IMR-90 (cell line): ENCODE measurements at regions not wholly inside any gene's neighbourhood (a gene's known extent, or its start where the extent isn't known, plus 50 kb on each side); places are given as distances from the start of the nearest gene placed in this dataset.

ENCODE experiments used
- ATAC-seq: fragments of 200-7000 bp; cut with Tn5 transposase; 2 replicates; pipeline ENCODE4 v1.9.1; 2020; ENCODE audit warnings: low read depth, mild to moderate bottlenecking, moderate library complexity
- BruUV-seq: library from RNA; stranded (reverse); fragments of 400-500 nt; replicated peaks from 2 replicates; lab custom pipeline; 2021; lab: Mats Ljungman, UMichigan
- CTCF ChIA-PET: fragments of 300-600 bp; formaldehyde crosslinking; extraction: SDS; loops from one replicate; lab custom pipeline; 2021; ENCODE audit warnings: antibody characterized with exemption; lab: Yijun Ruan, JAX
- POLR2A ChIA-PET: fragments of 300-600 bp; sonication (Branson Sonifier 250); formaldehyde crosslinking; loops from one replicate; lab custom pipeline; 2022; ENCODE audit warnings: antibody characterized with exemption; ENCODE audit not compliant: unreplicated experiment; lab: Charles Lee
- DNase-seq: peaks from one replicate; pipeline ENCODE4 v3.0.0; 2013
- H2AFZ ChIP-seq: replicated peaks from 2 replicates; pipeline ENCODE3; 2013; ENCODE audit warnings: low read length, mild to moderate bottlenecking; ENCODE audit not compliant: poor library complexity
- H2AK5ac ChIP-seq: 2 replicates; pipeline ENCODE4 v1.6.1; 2013; ENCODE audit warnings: low read depth, low read length, inconsistent platforms
- H2AK9ac ChIP-seq: replicated peaks from 2 replicates; pipeline ENCODE3; 2013; ENCODE audit warnings: mild to moderate bottlenecking, low read depth, low read length, moderate library complexity; ENCODE audit not compliant: poor library complexity
- H2BK120ac ChIP-seq: 2 replicates; pipeline ENCODE4 v1.6.1; 2013; ENCODE audit warnings: low read depth, low read length, inconsistent platforms
- H2BK15ac ChIP-seq: 3 replicates; pipeline ENCODE4 v1.6.1; 2013; ENCODE audit warnings: low read depth, low read length, inconsistent platforms
- H2BK20ac ChIP-seq: 2 replicates; pipeline ENCODE4 v1.6.1; 2013; ENCODE audit warnings: low read depth, mild to moderate bottlenecking, inconsistent platforms, low read length, moderate library complexity
- H2BK5ac ChIP-seq: 2 replicates; pipeline ENCODE4 v1.6.1; 2013; ENCODE audit warnings: mild to moderate bottlenecking, low read depth, low read length, inconsistent platforms; ENCODE audit not compliant: poor library complexity, severe bottlenecking
- H3K14ac ChIP-seq: replicated peaks from 2 replicates; pipeline ENCODE4 v1.6.1; 2013; ENCODE audit warnings: low read depth, low read length, inconsistent platforms
- H3K18ac ChIP-seq: 2 replicates; pipeline ENCODE4 v1.6.1; 2013; ENCODE audit warnings: low read depth, low read length, control low read depth
- H3K23ac ChIP-seq: 2 replicates; pipeline ENCODE4 v1.6.1; 2013; ENCODE audit warnings: low read depth, low read length, inconsistent platforms
- H3K27ac ChIP-seq: 2 replicates; pipeline ENCODE4 v1.5.1; 2013; ENCODE audit warnings: mild to moderate bottlenecking, control low read depth, low read length; ENCODE audit not compliant: insufficient read depth
- H3K27me3 ChIP-seq: 2 replicates; pipeline ENCODE4 v1.6.1; 2013; ENCODE audit warnings: low read length; ENCODE audit not compliant: control insufficient read depth, insufficient read depth
- H3K36me3 ChIP-seq: 2 replicates; pipeline ENCODE4 v1.6.1; 2013; ENCODE audit warnings: low read length, mixed read lengths; ENCODE audit not compliant: control insufficient read depth, insufficient read depth
- H3K4ac ChIP-seq: 2 replicates; pipeline ENCODE4 v1.6.1; 2013; ENCODE audit warnings: low read depth, low read length, inconsistent platforms
- H3K4me1 ChIP-seq: 2 replicates; pipeline ENCODE4 v1.6.1; 2013; ENCODE audit warnings: low read length, mixed read lengths; ENCODE audit not compliant: control insufficient read depth, insufficient read depth
- H3K4me2 ChIP-seq: 2 replicates; pipeline ENCODE4 v1.6.1; 2013; ENCODE audit warnings: low read depth, mild to moderate bottlenecking, control low read depth, low read length, moderate library complexity
- H3K4me3 ChIP-seq: 2 replicates; pipeline ENCODE4 v1.5.1; 2013; ENCODE audit warnings: low read depth, mild to moderate bottlenecking, control low read depth, low read length, moderate library complexity; ENCODE audit not compliant: insufficient read depth
- H3K56ac ChIP-seq: 2 replicates; pipeline ENCODE4 v1.6.1; 2013; ENCODE audit warnings: low read length, inconsistent platforms; ENCODE audit not compliant: insufficient read depth; ENCODE audit errors: extremely low read depth
- H3K79me1 ChIP-seq, 2 experiments: 2 replicates each; pipeline ENCODE4 v1.6.1; 2013; ENCODE audit warnings: low read length in 2 of 2, inconsistent platforms in 1 of 2, low read depth in 1 of 2
- H3K9ac ChIP-seq: 2 replicates; pipeline ENCODE4 v1.6.1; 2013; ENCODE audit warnings: low read depth, low read length, control low read depth
- H3K9me1 ChIP-seq: 2 replicates; pipeline ENCODE4 v1.6.1; 2013; ENCODE audit warnings: low read length, inconsistent platforms; ENCODE audit not compliant: insufficient read depth
- H3K9me3 ChIP-seq: 2 replicates; pipeline ENCODE4 v1.6.1; 2013; ENCODE audit warnings: low read length; ENCODE audit not compliant: control insufficient read depth, insufficient read depth
- H4K20me1 ChIP-seq: 2 replicates; pipeline ENCODE4 v1.6.1; 2013; ENCODE audit warnings: low read length, inconsistent platforms; ENCODE audit not compliant: insufficient read depth
- H4K5ac ChIP-seq: 2 replicates; pipeline ENCODE4 v1.6.1; 2013; ENCODE audit warnings: mild to moderate bottlenecking, low read depth, low read length, control low read depth
- H4K8ac ChIP-seq, 2 experiments: 2 replicates each; pipeline ENCODE4 v1.6.1; 2013; ENCODE audit warnings: low read depth in 2 of 2, low read length in 2 of 2, control low read depth in 1 of 2, inconsistent platforms in 1 of 2
- H4K91ac ChIP-seq: 2 replicates; pipeline ENCODE4 v1.6.1; 2013; ENCODE audit warnings: low read depth, low read length, inconsistent platforms; ENCODE audit not compliant: insufficient read depth
- CEBPB ChIP-seq: IDR thresholded peaks from 2 replicates; pipeline ENCODE4 v1.6.1; 2012; ENCODE audit warnings: low read depth, low read length, improper control_type of control experiment
- FOS ChIP-seq: fragments of 150-350 bp; IDR thresholded peaks from 2 replicates; pipeline ENCODE4 v1.6.1; 2016; ENCODE audit warnings: low read depth, low read length
- POLR2A ChIP-seq: IDR thresholded peaks from 2 replicates; pipeline ENCODE4 v1.6.1; 2012; ENCODE audit warnings: mild to moderate bottlenecking, low read depth, low read length
- RAD21 ChIP-seq: IDR thresholded peaks from 2 replicates; pipeline ENCODE4 v1.6.1; 2012; ENCODE audit warnings: low read length, improper control_type of control experiment
- USF2 ChIP-seq: fragments of 150-350 bp; IDR thresholded peaks from 2 replicates; pipeline ENCODE4 v1.6.1; 2017; ENCODE audit warnings: mild to moderate bottlenecking, antibody characterized with exemption, low read length, low read depth
- WGBS, 2 experiments: methylation state at CpG; one replicate each; pipeline versions ENCODE4 v1.1.5 to v1.1.7; 2013; ENCODE audit warnings: missing lambda C conversion rate in 2 of 2; ENCODE audit not compliant: insufficient read length in 1 of 2; ENCODE audit errors: extremely low coverage in 2 of 2; 5-methylcytosine and 5-hydroxymethylcytosine counted together
- dilution Hi-C: fragments of 300-500 bp; cut with HindIII; formaldehyde crosslinking; loops from one replicate; pipeline ENCODE4 v1.14.3; 2018; ENCODE audit warnings: low sequenced_read_pairs; ENCODE audit not compliant: unreplicated experiment
- in situ Hi-C: fragments of 300-500 bp; cut with MboI; formaldehyde crosslinking; loops from 3 replicates; pipeline ENCODE4 v1.14.3; 2019; ENCODE audit warnings: low sequenced_read_pairs, inconsistent platforms, mixed read lengths
- intact Hi-C: fragments of 100-400 bp; cut with micrococcal nuclease; formaldehyde crosslinking; loops from 2 replicates; pipeline ENCODE4 v1.10.0; 2022

DNA sequence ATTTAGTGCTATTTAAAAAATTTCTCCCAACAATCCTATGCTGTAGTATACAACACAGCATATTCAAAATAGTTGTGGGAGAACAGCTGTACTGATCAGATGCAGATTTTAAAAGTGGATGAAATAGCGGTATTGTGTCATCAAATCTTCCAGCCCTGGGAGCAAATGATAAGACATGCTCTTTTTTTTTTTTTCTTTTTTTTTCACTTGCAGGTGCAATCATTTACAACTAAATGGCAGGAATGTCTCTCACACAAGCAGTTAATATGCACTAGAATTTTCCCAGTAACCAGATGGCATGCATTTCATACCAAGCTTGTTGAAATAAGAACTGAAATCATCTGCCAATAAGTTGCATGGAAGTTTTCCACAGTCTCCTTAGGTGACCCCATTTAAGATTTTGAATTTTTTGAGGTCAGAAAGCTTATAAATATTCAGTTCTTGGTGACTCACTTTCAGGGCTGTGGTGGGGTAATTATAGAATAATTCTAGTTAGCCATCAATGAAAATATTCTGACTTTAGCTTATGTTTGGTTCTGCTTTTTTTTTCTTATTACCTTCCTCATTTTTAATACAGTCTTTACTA is 623.9 kb upstream of the NR5A2 start:
- WGBS, 2 experiments: no CpG with 5 or more reads among the region's 1 CpG
- dilution Hi-C loops (no loop called here), intact Hi-C loops (loop anchor here (10.0 kb wide), 1 partner anchor 129 kb away; no protein-coding TSS in a partner anchor), in situ Hi-C loops (no loop called here)
- Histone ChIP-seq H3K9ac (no peak overlapping the region), H2AK5ac (no peak overlapping the region), H3K18ac (no peak overlapping the region), H2BK15ac (no peak overlapping the region), H2BK5ac (peak overlapping the region; percentile 89), H2BK120ac (no peak overlapping the region), H3K27me3 (no peaks in the 10 kb centered on the region), H4K5ac (no peak overlapping the region), H3K4ac (no peak overlapping the region), H4K8ac (no peak overlapping the region), H4K91ac (no peak overlapping the region), H4K20me1 (no peaks in the 10 kb centered on the region), H3K9me3 (no peaks in the 10 kb centered on the region; the same call in 1 of the 2 replicates), H3K56ac (no peak overlapping the region), H3K36me3 (no peaks in the 10 kb centered on the region), H3K23ac (no peak overlapping the region), H3K4me1 (peaks cover 4% of the 10 kb centered on the region), H2AFZ (no peak overlapping the region), H3K27ac (no peak overlapping the region), H3K4me2 (peak overlapping the region; percentile 51; the same call in 1 of the 2 replicates), H3K9me1 (no peaks in the 10 kb centered on the region), H3K79me1 (no peaks in the 10 kb centered on the region), H2AK9ac (no peak overlapping the region), H2BK20ac (no peak overlapping the region), H3K14ac (no peak overlapping the region), H3K4me3 (no peak overlapping the region)
- CTCF ChIA-PET: no interaction called here
- peak; percentile 70 for ATAC-seq
- POLR2A ChIA-PET: no interaction called here
- TF ChIP-seq FOS (peak; percentile 13; the same call in 1 of the 2 replicates), RAD21 (no peak), POLR2A (no peak), USF2 (no peak), CEBPB (no peak)
- peak; percentile 85 for DNase-seq
- BruUV-seq: no TSS peak
